Fibroblast of skin of left quadriceps (primary cell): ENCODE measurements at regions not wholly inside any gene's neighbourhood (a gene's known extent, or its start where the extent isn't known, plus 50 kb on each side); places are given as distances from the start of the nearest gene placed in this dataset.

ENCODE experiments used
- DNase-seq, 2 experiments: peaks; one replicate each; pipeline ENCODE4 v3.0.0-alpha.2; 2013; ENCODE audit warnings: low read depth in 2 of 2

DNA sequence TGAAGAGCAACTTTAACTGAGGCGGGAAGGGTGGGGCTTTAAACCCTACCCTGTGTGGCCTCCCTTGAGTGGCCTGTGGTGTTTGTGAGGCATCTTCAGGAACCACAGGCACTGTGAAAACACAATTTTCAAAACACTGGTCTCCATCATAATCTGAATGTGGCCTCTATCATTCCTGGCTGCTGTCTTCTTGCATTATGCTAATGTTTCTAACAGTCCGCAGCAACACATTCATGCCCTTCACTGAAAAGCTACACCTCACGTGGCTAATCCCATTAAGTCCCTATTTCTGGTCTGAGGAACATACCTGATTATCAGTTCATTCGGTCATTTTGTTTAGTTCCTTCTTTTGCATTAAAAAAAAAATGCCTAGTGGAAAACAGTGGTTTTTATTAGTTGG lies 94.6 kb downstream of the F11 start:
- DNase-seq = no peak

DNA sequence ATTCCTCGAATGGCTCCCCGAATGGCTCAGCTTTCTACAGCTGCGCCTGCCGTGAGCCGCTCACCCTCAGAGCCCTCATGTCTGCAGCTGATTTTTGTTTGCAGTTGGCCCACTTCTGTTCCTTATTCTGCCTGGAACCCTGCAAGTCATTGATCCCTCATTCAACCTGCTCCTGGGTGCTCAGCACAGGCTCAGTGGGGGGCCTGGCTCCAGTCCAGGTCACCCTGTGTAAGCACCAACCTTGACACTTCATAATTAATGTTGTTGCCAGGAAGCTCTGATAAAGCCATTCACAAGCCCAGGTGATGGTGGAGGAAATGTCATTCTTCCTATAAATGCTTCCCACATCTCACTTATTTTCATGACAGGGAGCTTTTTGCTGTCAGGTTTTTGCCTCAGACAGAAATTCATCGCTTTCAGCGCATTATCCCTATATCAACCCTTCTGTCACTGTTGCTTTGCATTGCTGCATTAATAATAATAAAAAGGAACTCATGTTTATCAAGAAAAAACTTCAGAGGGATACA lies 85.7 kb downstream of the F11 start:
- DNase-seq = no peak

DNA sequence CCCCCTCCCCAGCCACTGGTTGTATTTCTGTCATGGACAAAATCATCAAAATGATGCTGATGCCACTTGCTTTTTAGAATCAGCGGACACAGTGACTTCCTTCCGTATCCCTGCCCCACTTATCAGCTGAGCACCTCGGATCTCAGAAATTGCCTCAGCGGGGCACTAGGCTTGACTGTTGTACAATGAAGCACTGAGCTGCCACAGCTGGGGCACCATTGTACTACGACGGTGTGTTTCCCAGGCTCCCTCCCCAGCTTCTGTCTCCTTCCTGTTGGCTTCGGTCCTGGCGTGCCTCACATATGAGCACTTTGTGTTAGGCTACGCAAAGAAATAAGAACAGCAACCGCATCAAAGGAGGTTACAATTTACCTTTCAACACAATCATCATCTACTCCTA lies 82.4 kb downstream of the F11 start:
- DNase-seq = no peak

DNA sequence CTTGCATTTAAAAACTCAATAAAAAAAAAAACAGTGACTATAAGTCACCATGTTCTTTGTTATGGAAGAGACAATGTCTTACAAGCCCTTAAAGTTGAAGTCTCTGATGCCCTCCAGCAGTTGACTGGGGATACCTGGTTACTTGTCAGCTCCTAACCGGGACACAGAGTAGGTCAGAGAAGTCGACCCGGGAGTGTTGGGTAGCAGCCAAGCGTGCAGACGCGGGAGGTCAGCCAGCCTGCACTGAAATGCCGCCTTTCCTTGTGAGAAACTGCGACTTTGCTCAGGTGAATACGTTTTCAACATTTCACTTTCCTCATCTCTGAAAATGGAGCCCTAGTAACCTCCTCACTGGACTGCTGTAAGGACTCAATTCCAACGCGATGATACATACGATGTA lies 81.8 kb downstream of the F11 start:
- DNase-seq = no peak

DNA sequence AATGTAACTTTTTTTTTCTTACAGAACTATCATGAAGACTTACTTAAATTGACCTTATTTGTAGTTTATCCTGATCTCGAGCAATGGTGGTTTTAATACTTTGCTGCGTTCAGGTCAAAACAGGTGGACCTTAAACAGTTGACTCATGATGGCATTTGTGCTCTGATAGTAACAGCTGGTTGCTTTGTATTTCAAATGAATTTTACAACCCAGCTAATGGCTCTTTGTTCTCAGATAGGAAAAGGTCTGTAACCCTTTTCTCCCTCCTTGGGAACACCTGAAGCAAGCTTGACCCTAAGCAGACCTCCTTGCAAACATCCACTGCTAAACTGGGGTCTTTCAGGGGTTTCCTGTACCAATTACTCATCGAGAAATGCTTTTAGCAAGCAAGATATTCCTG lies 79.2 kb downstream of the F11 start:
- no peak for DNase-seq

DNA sequence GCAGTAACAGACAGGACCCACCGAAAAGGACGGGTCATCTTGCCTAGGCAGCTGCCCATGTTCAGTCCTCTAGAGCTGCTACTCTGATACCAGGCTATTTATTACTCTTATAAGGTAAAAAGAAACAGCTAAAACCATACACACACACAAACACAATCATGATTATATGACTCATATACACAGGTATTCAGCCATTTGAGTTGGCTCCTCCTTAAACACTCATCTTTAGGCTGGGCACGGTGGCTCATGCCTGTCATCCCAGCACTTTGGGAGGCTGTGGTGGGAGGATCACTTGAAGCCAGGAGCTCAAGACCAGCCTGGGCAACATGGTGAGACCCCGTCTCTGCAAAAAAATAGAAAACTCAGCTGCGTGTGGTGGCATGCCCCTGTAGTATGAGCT lies 76.6 kb downstream of the F11 start:
- no peak for DNase-seq

DNA sequence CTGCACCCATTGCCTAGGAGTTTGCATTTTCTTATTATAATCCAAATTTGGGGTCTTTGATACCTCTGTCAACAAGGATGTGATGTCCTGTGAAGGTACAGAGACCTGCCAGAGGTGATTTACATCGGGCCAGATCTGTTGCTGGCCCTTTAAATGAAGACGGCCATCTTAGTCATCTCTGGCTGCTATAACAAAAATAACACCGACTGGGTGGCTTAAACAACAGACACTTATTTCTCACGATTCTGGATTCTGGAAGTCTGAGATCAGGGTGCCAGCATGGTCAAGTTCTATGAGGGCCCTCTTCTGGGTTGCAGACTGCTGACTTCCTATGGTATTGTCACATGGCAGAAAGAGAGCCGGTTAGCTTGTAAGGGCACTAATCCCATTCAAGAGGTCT lies 75.7 kb downstream of the F11 start:
- DNase-seq = no peak
